T-helper 22 cell (primary cell): ENCODE measurements at regions not wholly inside any gene's neighbourhood (a gene's known extent, or its start where the extent isn't known, plus 50 kb on each side); places are given as distances from the start of the nearest gene placed in this dataset.

Experiments used
- DNase-seq: peaks from one replicate; pipeline ENCODE4 v3.0.0-alpha.2; 2020; ENCODE audit warnings: low read depth

DNA sequence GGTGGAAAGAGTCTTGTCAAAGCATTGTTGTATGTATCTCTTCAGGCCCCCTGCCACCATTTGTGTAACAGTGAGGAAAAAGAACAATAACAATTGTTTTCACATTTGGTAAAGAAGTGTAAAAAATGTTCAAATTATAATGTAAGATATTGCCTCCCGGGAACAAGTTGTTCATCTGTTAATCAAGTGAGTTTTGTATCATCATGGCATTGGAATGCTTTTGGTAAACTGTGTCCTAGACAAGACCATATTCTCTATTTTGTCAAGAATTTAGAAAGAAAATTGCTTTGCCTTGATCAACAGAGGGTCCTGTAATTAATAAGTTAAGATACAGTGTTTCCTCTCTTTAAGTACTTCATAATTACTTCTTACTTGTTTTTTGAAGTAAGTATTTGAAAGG lies 692.0 kb upstream of the NR5A2 start:
- no peak for DNase-seq

DNA sequence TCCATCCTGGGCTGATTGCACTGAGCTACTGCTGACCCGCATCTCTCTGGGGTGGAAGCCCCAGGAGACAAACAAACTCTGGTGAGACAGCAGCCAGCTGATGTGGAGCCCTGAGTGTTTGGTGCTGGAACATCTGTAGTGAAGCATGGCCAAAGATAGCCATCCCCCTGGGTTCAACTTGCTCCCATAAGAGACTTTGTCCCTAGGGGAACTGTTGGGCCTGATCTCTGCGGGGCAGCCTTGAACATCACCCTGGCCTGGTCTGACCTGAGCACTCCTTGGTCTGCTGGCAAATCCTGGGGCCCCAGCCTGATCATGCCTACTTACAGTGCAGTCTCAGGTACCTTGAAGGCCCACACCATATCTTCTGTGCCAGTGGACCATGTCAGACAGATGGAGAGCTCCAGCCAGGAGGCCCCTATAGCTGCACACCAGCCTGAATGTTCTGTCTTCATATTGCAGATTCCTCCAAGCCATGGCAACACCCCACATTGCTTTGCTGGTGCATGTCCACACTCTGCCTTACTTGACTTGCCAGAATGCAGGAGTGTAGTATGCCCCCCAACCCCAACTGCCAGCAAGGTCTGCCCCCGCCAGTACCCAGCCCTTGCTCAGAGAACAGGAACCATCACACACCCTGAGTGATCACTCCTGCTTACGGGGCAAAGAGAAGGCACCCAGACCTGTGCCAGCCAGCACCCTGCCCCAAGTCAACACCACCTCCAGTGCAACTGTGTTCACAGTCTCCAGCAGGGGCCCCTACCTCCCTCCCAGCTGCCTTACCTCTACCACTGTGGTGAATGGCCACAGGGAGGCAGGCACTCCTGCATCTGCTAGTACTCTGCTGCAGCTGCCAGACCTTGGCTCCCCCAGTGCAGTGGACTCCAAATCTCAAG lies 690.5 kb upstream of the NR5A2 start:
- DNase-seq = no peak

DNA sequence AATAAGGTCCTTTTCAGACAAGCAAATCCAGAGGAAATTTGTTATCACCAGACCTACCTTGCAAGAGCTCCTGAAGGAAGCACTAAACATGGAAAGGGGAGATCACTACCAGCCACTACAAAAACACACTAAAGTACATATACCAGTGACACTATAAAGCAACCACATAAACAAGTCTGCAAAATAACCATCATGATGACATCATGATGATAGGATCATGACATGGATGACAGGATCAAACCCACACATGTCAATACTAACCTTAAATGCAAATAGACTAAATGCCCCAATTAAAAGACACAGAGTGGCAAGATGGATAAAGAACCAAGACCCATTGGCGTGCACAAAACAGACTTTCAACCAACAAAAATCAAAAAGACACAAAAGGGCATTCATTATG lies 688.8 kb upstream of the NR5A2 start:
- no peak for DNase-seq

GRCh38 chr1:199352351-199352750 lies 675.2 kb upstream of the NR5A2 start:
- no peak for DNase-seq

- DNase-seq = no peak
Measured at GRCh38 chr1:199353906-199354305, 673.6 kb upstream of the NR5A2 start.

DNA sequence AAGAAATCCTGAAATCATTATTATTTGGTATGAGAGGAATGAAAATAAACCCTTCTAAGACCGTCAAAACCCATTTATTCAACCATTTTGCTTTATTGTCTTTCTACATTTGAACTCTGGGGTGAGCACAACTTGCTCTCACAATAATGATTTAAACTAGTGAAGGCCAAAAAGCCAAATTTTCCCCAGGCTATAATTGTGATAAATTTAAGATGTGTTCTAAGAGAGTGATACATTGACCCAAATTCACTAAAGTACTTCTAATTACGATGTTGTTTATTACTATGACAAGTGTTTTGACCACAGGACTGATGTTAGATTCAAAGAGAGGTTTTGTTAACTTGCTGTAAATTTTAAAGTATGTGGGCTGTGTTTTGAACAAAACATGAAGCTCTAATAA lies 670.9 kb upstream of the NR5A2 start:
- DNase-seq = no peak

DNA sequence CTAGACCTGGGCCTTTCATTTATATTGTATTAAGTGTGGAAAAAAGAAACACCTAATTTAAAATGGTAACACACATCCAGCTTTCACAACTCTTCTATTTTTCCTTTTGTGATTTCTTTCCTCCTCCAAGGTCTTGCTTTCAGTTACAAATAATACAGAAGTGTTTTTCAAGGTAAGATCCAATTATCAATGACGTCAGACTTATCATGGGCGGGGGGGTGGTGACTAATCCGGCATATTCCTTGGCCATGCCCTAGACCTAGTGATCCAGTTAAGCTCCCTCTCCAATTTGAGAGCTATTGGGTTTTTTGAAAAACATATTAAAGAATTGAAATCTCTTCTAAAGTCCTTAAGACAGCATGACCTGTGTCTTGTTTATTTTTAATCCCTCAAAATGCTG lies 669.9 kb upstream of the NR5A2 start:
- DNase-seq = no peak

DNA sequence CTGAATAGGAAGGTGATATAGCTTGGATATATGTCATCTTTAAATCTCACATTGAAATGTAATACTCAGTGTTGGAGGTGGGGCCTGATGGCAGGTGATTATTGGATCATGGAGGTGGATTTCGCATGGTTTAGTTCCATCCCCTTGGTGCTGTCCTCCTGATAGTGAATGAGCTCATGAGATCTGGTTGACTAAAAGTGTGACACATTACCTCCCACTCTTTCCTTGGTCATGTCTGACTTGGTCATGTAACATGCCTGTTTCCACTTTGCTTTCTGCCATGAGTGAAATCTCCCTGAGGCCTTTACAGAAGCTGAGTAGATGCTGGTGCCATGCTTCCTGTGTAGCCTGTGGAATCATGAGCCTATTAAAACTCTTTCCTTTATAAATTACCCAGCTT lies 664.5 kb upstream of the NR5A2 start:
- no peak for DNase-seq

DNA sequence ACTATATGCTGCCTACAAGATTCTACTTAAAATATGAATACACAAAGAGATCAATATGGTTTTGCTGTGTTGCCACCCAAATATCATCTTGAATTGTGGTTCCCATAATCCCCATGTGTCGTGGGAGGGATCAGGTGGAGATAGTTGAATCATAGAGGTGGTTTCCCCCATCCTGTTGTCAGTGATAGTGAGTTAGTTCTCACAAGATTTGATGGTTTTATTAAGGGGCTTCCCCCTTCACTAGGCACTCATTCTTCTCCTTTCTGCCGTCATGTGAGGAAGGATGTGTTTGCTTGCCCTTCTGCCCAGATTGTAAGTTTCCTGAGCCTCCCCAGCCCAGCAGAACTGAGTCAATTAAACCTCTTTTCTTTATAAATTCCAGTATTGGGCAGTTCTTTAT lies 654.4 kb upstream of the NR5A2 start:
- no peak for DNase-seq

GRCh38 chr1:199377211-199377610 lies 650.3 kb upstream of the NR5A2 start:
- DNase-seq = no peak

- DNase-seq = no peak
Measured at GRCh38 chr1:199383793-199384192, 643.7 kb upstream of the NR5A2 start.

DNA sequence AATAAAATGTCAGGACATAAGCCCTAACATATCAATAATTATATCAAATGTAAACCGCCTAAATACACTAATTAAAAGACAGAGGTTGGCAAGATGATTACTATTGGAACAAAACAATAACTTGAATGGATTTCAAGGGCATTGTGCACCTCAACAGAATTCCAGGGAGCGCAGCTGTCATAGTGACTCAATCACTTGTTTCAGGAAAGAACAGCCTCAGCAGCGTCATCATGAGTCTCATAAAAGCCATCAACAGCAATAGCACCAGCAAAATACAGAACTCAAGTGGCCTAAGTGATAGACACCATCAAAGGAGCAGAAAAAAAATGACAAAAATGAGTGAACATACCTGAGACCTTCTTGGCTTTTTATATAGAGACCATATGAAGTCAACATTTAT lies 632.7 kb upstream of the NR5A2 start:
- no peak for DNase-seq

GRCh38 chr1:199396456-199396855 lies 631.1 kb upstream of the NR5A2 start:
- DNase-seq = no peak

DNA sequence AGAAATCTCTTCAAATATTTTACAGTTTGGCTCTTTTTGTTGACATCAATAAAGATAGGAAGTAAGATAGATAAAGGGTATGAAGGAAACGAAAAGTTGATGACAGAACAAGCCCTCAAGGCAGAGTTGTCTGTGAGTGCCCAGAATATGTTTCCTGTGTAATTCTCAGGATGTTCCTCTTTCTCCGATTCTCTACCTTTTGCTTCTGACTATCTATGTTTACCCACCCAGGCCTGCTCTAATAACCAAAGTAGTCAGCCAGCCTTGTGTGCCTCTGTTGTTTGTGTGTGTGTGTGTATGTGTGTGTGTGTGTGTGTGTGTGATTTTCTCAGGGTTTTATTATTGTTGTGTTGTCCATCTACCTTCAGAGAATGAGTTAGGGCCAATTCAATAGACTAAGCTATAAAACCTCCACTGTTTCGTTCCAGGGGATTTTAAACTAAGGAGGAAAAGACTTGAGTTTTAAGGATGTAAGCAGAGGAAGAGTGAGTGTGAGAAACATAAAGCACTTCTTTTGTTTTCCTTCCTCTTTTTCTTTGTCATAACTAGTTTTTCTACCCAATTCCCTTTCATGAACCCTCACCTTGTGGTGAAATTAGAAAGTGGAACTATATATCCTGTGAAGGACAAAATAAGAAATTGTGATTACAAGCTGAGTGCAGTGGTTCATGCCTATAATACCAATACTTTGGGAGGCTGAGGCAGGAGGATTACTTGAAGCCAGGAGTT lies 627.4 kb upstream of the NR5A2 start:
- no peak for DNase-seq

DNA sequence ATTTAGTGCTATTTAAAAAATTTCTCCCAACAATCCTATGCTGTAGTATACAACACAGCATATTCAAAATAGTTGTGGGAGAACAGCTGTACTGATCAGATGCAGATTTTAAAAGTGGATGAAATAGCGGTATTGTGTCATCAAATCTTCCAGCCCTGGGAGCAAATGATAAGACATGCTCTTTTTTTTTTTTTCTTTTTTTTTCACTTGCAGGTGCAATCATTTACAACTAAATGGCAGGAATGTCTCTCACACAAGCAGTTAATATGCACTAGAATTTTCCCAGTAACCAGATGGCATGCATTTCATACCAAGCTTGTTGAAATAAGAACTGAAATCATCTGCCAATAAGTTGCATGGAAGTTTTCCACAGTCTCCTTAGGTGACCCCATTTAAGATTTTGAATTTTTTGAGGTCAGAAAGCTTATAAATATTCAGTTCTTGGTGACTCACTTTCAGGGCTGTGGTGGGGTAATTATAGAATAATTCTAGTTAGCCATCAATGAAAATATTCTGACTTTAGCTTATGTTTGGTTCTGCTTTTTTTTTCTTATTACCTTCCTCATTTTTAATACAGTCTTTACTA lies 623.9 kb upstream of the NR5A2 start:
- no peak for DNase-seq

DNA sequence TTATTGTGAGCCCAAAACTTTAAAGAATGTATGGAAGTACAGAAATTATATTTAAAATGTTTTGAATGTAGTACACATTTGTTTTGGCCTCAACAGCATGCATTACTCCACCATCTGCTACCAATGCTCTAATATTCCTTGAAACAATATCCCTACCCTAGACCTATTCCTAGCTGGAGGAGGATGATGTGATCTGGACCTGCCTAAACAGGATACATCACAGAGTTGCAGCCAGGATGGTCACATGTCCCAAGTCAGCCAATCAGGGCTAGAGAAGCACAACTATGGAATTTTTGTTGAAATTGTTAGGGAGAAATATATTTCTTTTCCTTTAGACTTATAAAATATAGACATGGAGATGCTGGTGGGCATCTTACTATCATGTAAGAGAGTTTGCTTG lies 623.3 kb upstream of the NR5A2 start:
- DNase-seq = no peak

GRCh38 chr1:199404976-199405375 lies 622.5 kb upstream of the NR5A2 start:
- DNase-seq = no peak

GRCh38 chr1:199405634-199406196 lies 621.8 kb upstream of the NR5A2 start:
- DNase-seq = no peak

DNA sequence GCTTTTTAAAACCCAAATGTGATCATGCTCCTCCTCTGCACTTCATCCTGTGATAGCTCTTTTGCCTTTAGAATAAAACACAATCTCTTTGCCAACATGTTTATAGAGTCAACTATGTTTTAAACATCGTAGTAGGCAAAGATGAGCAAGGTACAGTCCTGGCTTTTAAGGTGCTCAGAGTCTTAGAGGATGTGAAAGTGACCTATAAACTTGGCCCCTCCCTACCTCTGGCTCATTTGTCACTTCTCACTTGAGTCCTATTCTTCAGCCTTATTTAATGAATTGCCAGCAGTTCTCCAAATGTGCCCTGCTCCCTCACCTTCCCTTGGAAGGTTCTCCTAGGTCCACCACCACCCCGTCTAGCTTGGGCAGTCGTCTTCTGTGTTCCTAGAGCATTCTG lies 617.0 kb upstream of the NR5A2 start:
- no peak for DNase-seq

DNA sequence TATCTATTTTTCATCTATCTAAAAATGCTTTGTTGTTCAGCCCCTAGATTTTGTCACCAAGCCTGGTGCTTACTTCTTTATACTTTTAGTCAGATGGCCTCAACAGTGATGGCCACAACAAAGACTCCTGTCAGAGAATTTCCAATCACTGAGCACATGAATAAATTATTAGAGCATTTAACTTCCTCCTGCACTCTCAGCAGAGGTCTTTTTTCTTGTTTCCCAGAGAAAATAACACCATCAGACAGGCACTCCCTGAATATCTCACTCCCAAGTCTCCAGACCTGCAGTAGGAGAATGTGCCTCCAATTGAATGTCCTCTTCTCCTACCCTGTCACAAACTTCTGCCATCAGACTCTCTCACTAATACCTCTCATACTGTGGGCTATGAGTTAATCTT lies 616.0 kb upstream of the NR5A2 start:
- DNase-seq = no peak

DNA sequence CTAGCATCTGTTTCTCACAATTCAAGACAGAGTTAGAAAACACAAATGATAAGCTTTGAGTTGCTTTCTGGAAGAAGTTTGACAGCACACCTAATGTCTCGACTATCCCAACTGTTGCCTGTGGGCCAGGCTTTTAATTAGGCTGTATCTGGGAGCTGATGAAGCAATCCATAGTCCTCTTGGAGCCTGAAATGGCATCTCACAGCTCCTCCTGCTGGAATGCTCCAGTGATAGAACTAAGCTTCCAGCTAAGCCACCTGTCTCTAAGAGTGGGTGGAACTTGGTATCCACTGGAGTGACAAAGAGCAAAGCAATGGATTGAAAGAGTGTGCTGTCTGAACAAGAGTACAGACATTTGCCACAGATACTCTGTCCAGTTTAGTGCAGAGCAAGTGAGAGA lies 605.3 kb upstream of the NR5A2 start:
- no peak for DNase-seq

- no peak for DNase-seq
Measured at GRCh38 chr1:199447906-199448305, 579.6 kb upstream of the NR5A2 start.

DNA sequence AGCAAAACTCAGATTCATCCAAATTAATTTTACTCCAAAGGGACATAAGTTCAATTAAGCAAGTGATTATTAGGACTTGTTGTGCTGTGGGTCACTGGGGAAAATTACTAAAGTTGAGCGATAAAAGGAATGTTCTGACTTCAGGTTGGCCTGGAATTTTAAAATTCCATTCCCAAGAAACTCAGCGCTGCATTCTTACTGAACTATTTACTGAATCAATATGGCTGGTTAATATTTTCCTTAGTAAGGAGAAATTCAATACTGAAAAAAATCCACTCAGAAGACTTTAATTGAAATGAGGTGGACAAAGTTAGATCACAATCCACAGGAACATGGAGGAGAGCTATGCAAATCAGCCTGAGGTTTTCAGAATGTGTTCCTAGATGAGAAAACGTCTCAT lies 578.9 kb upstream of the NR5A2 start:
- no peak for DNase-seq
